PC-3 (cell line): ENCODE measurements at regions not wholly inside any gene's neighbourhood (a gene's known extent, or its start where the extent isn't known, plus 50 kb on each side); places are given as distances from the start of the nearest gene placed in this dataset.

Experiments
- CTCF ChIP-seq: fragments of 300-600 bp; sonication (generic); conservative IDR thresholded peaks from 2 replicates; pipeline ENCODE4 v1.5.1; 2017; ENCODE audit warnings: antibody characterized with exemption, low read depth, mild to moderate bottlenecking, low read length
- EZH2 ChIP-seq: fragments of 300-600 bp; sonication (generic); IDR thresholded peaks from one replicate; pipeline ENCODE4 v1.6.1; 2017; ENCODE audit warnings: antibody characterized with exemption, mild to moderate bottlenecking, low read length; ENCODE audit not compliant: unreplicated experiment
- EZH2phosphoT487 ChIP-seq: fragments of 300-600 bp; sonication (generic); IDR thresholded peaks from 2 replicates; pipeline ENCODE4 v1.6.1; 2018; ENCODE audit warnings: mild to moderate bottlenecking, antibody characterized with exemption, low read length, borderline replicate concordance

GRCh38 chr3:26827169-26827568 is 204.6 kb downstream of the LRRC3B start:
- TF ChIP-seq CTCF (no peak), EZH2phosphoT487 (no peak), EZH2 (no peak)
